H9 (cell line): ENCODE measurements at regions not wholly inside any gene's neighbourhood (a gene's known extent, or its start where the extent isn't known, plus 50 kb on each side); places are given as distances from the start of the nearest gene placed in this dataset.
A peak's percentile ranks its signal among the peaks of the same experiment; 100 is the strongest.

ENCODE experiments used
- DNase-seq: peaks from one replicate; pipeline ENCODE4 v3.0.0-alpha.2; 2017
- H2AFZ ChIP-seq: one replicate; pipeline ENCODE4 v1.6.1; 2013; ENCODE audit warnings: mild to moderate bottlenecking, low read length, control low read depth, moderate library complexity
- H2AK5ac ChIP-seq: 2 replicates; pipeline ENCODE4 v1.6.1; 2013; ENCODE audit warnings: low read length, control low read depth, mixed read lengths; ENCODE audit not compliant: insufficient read length
- H2BK120ac ChIP-seq: one replicate; pipeline ENCODE4 v1.6.1; 2013; ENCODE audit warnings: low read depth, mild to moderate bottlenecking, low read length, control low read depth, inconsistent platforms; ENCODE audit not compliant: poor library complexity, severe bottlenecking
- H2BK12ac ChIP-seq: 2 replicates; pipeline ENCODE4 v1.6.1; 2013; ENCODE audit warnings: low read length, control low read depth, mixed read lengths, low read depth; ENCODE audit not compliant: insufficient read length
- H2BK15ac ChIP-seq: 2 replicates; pipeline ENCODE4 v1.6.1; 2013; ENCODE audit warnings: low read depth, low read length, control low read depth
- H2BK20ac ChIP-seq: one replicate; pipeline ENCODE4 v1.6.1; 2013; ENCODE audit warnings: low read depth, mild to moderate bottlenecking, low read length, control low read depth, inconsistent platforms; ENCODE audit not compliant: poor library complexity, severe bottlenecking
- H2BK5ac ChIP-seq: 2 replicates; pipeline ENCODE4 v1.6.1; 2013; ENCODE audit warnings: low read length, control low read depth, mixed read lengths; ENCODE audit not compliant: insufficient read length
- H3K14ac ChIP-seq: 2 replicates; pipeline ENCODE4 v1.6.1; 2013; ENCODE audit warnings: low read length, control low read depth; ENCODE audit not compliant: insufficient read depth
- H3K18ac ChIP-seq: 2 replicates; pipeline ENCODE4 v1.6.1; 2013; ENCODE audit warnings: low read depth, mild to moderate bottlenecking, mixed read lengths, low read length, control low read depth; ENCODE audit not compliant: insufficient read length
- H3K23ac ChIP-seq: 2 replicates; pipeline ENCODE4 v1.6.1; 2013; ENCODE audit warnings: low read length, control low read depth, mixed read lengths, low read depth; ENCODE audit not compliant: insufficient read length
- H3K23me2 ChIP-seq: 2 replicates; pipeline ENCODE4 v1.6.1; 2013; ENCODE audit warnings: low read depth, mild to moderate bottlenecking, mixed read lengths, low read length, control low read depth; ENCODE audit not compliant: insufficient read length, poor library complexity, severe bottlenecking
- H3K27ac ChIP-seq: 2 replicates; pipeline ENCODE4 v1.5.1; 2013; ENCODE audit warnings: low read length, control low read depth, mixed read lengths, low read depth; ENCODE audit not compliant: insufficient read length
- H3K27me3 ChIP-seq: 2 replicates; pipeline ENCODE4 v1.6.1; 2013; ENCODE audit warnings: low read length, control low read depth, inconsistent platforms; ENCODE audit not compliant: insufficient read depth
- H3K4ac ChIP-seq: 2 replicates; pipeline ENCODE4 v1.6.1; 2013; ENCODE audit warnings: low read depth, mild to moderate bottlenecking, control low read depth, inconsistent platforms, low read length, moderate library complexity
- H3K4me1 ChIP-seq: 2 replicates; pipeline ENCODE4 v1.6.1; 2013; ENCODE audit warnings: low read length, control low read depth, inconsistent platforms; ENCODE audit not compliant: insufficient read depth
- H3K4me2 ChIP-seq: 2 replicates; pipeline ENCODE4 v1.6.1; 2013; ENCODE audit warnings: low read length, control low read depth, mixed read lengths; ENCODE audit not compliant: insufficient read length, insufficient read depth
- H3K56ac ChIP-seq: 2 replicates; pipeline ENCODE4 v1.6.1; 2013; ENCODE audit warnings: low read depth, mild to moderate bottlenecking, mixed read lengths, low read length, control low read depth; ENCODE audit not compliant: insufficient read length
- H3K79me1 ChIP-seq: 2 replicates; pipeline ENCODE4 v1.6.1; 2013; ENCODE audit warnings: low read depth, mild to moderate bottlenecking, moderate library complexity, low read length, control low read depth, inconsistent platforms; ENCODE audit not compliant: insufficient read depth, poor library complexity, severe bottlenecking
- H3K79me2 ChIP-seq: 2 replicates; pipeline ENCODE4 v1.6.1; 2013; ENCODE audit warnings: low read length, control low read depth, inconsistent platforms; ENCODE audit not compliant: insufficient read depth
- H3K9ac ChIP-seq: 2 replicates; pipeline ENCODE4 v1.6.1; 2013; ENCODE audit warnings: low read length, control low read depth, mixed read lengths; ENCODE audit not compliant: insufficient read length; ENCODE audit errors: extremely low read depth
- H3K9me3 ChIP-seq: one replicate; pipeline ENCODE4 v1.6.1; 2013; ENCODE audit warnings: low read depth, low read length, inconsistent platforms; ENCODE audit not compliant: control insufficient read depth
- H3T11ph ChIP-seq: one replicate; pipeline ENCODE4 v1.6.1; 2013; ENCODE audit warnings: mild to moderate bottlenecking, low read length, control low read depth, inconsistent platforms
- H4K20me1 ChIP-seq: one replicate; pipeline ENCODE4 v1.6.1; 2013; ENCODE audit not compliant: control insufficient read depth, insufficient read length, insufficient read depth
- H4K5ac ChIP-seq: 2 replicates; pipeline ENCODE4 v1.6.1; 2013; ENCODE audit warnings: low read depth, mild to moderate bottlenecking, mixed read lengths, low read length, control low read depth; ENCODE audit not compliant: insufficient read length
- H4K8ac ChIP-seq: replicated peaks from 2 replicates; pipeline ENCODE4 v1.6.1; 2013; ENCODE audit warnings: low read length, control low read depth, mixed read lengths, low read depth; ENCODE audit not compliant: insufficient read length
- H4K91ac ChIP-seq: 2 replicates; pipeline ENCODE4 v1.6.1; 2013; ENCODE audit warnings: low read depth, mild to moderate bottlenecking, moderate library complexity, mixed read lengths, low read length, control low read depth; ENCODE audit not compliant: insufficient read length
- H3K27ac Mint-ChIP-seq, 3 experiments: 2 replicates in 2 of 3; 3 replicates in 1 of 3; pipeline ENCODE4 v1.8.0; 2020 to 2021; ENCODE audit warnings: mixed read lengths in 3 of 3, mild to moderate bottlenecking in 1 of 3, moderate library complexity in 1 of 3
- H3K27me3 Mint-ChIP-seq: 2 replicates; pipeline ENCODE4 v1.8.0; 2021; ENCODE audit warnings: low read depth, mild to moderate bottlenecking, moderate library complexity, mixed read lengths
- H3K36me3 Mint-ChIP-seq, 3 experiments: 2 replicates in 2 of 3; 3 replicates in 1 of 3; pipeline ENCODE4 v1.8.0; 2020 to 2021; ENCODE audit warnings: low read depth in 3 of 3, mixed read lengths in 3 of 3; ENCODE audit not compliant: insufficient read depth in 1 of 3
- H3K4me1 Mint-ChIP-seq, 2 experiments: 2 replicates each; pipeline ENCODE4 v1.8.0; 2020; ENCODE audit warnings: mixed read lengths in 2 of 2
- H3K4me3 Mint-ChIP-seq, 2 experiments: 2 replicates in 1 of 2; 3 replicates in 1 of 2; pipeline ENCODE4 v1.8.0; 2020 to 2021; ENCODE audit warnings: mild to moderate bottlenecking in 2 of 2, mixed read lengths in 2 of 2, moderate library complexity in 1 of 2
- H3K9me3 Mint-ChIP-seq, 2 experiments: 2 replicates in 1 of 2; 3 replicates in 1 of 2; pipeline ENCODE4 v1.8.0; 2020; ENCODE audit warnings: mild to moderate bottlenecking in 2 of 2, mixed read lengths in 2 of 2, moderate library complexity in 1 of 2
- WGBS: extraction: QIAGEN DNeasy Blood & Tissue Kit; methylation state at CpG from one replicate; pipeline ENCODE4 v1.1.7; 2013; ENCODE audit warnings: missing lambda C conversion rate, low lambda C conversion rate, mixed read lengths; ENCODE audit not compliant: insufficient read length; ENCODE audit errors: extremely low coverage; 5-methylcytosine and 5-hydroxymethylcytosine counted together
- TF ChIP-seq, protein P1 (sequence below): fragments of 200-600 bp; sonication (generic); conservative IDR thresholded peaks from 3 replicates; pipeline ENCODE4 v1.8.0; 2021; ENCODE audit warnings: antibody characterized with exemption, mild to moderate bottlenecking

DNA sequence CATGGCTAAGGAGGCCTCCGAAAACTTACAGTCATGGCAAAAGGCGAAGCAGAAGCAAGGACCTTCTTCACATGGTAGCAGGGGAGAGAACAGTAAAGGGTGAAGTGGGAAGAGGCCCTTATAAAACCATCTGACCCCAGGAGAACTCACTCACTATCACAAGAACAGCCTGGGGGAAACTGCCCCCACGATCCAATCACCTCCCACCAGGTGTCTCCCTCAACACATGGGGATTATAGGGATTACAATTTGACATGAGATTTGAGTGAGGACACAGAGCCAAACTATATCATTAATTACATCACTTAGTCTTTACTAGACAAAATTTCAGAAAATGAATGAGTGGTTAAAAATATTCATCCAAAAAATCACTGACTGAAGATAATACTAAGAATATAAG is 453.6 kb downstream of the COL12A1 start:
- Histone ChIP-seq H4K20me1 (no peaks in the 10 kb centered on the region), H4K5ac (no peak overlapping the region), H3K4me2 (no peak overlapping the region), H3K18ac (no peak overlapping the region), H3K79me2 (no peaks in the 10 kb centered on the region), H2BK12ac (no peak overlapping the region), H3K4ac (no peak overlapping the region), H3K14ac (no peak overlapping the region), H2BK120ac (no peak overlapping the region), H3K27ac (no peak overlapping the region), H3K9me3 (no peaks in the 10 kb centered on the region), H3K79me1 (no peaks in the 10 kb centered on the region), H2AFZ (no peak overlapping the region), H3K56ac (no peak overlapping the region), H3K9ac (no peak overlapping the region), H3K4me1 (no peaks in the 10 kb centered on the region), H4K8ac (no peak overlapping the region), H2AK5ac (no peak overlapping the region), H2BK15ac (no peak overlapping the region), H2BK20ac (no peak overlapping the region), H3T11ph (no peak overlapping the region), H2BK5ac (no peak overlapping the region), H3K27me3 (no peaks in the 10 kb centered on the region), H3K23me2 (no peaks in the 10 kb centered on the region), H4K91ac (no peak overlapping the region), H3K23ac (no peak overlapping the region)
- Mint-ChIP-seq H3K27ac (no peak overlapping the region), H3K4me3 (no peak overlapping the region), H3K36me3 (no peaks in the 10 kb centered on the region), H3K27me3 (no peaks in the 10 kb centered on the region), H3K4me1 (peaks cover 13 to 17% of the 10 kb centered on the region in 2 experiments), H3K9me3 (no peaks in the 10 kb centered on the region)
- DNase-seq: no peak
- no CpG with 5 or more reads among the region's 3 CpGs for WGBS
- TF ChIP-seq, protein P1, sequence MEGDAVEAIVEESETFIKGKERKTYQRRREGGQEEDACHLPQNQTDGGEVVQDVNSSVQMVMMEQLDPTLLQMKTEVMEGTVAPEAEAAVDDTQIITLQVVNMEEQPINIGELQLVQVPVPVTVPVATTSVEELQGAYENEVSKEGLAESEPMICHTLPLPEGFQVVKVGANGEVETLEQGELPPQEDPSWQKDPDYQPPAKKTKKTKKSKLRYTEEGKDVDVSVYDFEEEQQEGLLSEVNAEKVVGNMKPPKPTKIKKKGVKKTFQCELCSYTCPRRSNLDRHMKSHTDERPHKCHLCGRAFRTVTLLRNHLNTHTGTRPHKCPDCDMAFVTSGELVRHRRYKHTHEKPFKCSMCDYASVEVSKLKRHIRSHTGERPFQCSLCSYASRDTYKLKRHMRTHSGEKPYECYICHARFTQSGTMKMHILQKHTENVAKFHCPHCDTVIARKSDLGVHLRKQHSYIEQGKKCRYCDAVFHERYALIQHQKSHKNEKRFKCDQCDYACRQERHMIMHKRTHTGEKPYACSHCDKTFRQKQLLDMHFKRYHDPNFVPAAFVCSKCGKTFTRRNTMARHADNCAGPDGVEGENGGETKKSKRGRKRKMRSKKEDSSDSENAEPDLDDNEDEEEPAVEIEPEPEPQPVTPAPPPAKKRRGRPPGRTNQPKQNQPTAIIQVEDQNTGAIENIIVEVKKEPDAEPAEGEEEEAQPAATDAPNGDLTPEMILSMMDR: peak; percentile 48
